HG03442 (cell line): ENCODE measurements at regions not wholly inside any gene's neighbourhood (a gene's known extent, or its start where the extent isn't known, plus 50 kb on each side); places are given as distances from the start of the nearest gene placed in this dataset.

Experiments used
- ATAC-seq: cut with Tn5 transposase; IDR thresholded peaks from one replicate; pipeline ENCODE4 v1.9.1; 2021; ENCODE audit warnings: mild to moderate bottlenecking, moderate library complexity; ENCODE audit not compliant: unreplicated experiment

- ATAC-seq: no peak
These were observed 291.2 kb upstream of the DMRT1 start for GRCh38 chr9:550333-550732.

- no peak for ATAC-seq
These were observed 289.2 kb upstream of the DMRT1 start for GRCh38 chr9:551986-552929.

- no peak for ATAC-seq
These were observed 286.0 kb upstream of the DMRT1 start for GRCh38 chr9:555493-555892.

- no peak for ATAC-seq
These were observed 285.3 kb upstream of the DMRT1 start for GRCh38 chr9:556199-556598.

- no peak for ATAC-seq
These were observed 284.8 kb upstream of the DMRT1 start for GRCh38 chr9:556675-557074.

- no peak for ATAC-seq
These were observed 283.8 kb upstream of the DMRT1 start for GRCh38 chr9:557601-558201.

- ATAC-seq: no peak
These were observed 280.1 kb upstream of the DMRT1 start for GRCh38 chr9:561427-561826.

- ATAC-seq: no peak
These were observed 278.3 kb upstream of the DMRT1 start for GRCh38 chr9:563200-563599.

- no peak for ATAC-seq
These were observed 276.0 kb upstream of the DMRT1 start for GRCh38 chr9:565528-565927.

GRCh38 chr9:567128-567746 lies 274.3 kb upstream of the DMRT1 start:
- peak; percentile 76 for ATAC-seq

- no peak for ATAC-seq
These were observed 273.7 kb upstream of the DMRT1 start for GRCh38 chr9:567747-568305.

- ATAC-seq: no peak
These were observed 272.2 kb upstream of the DMRT1 start for GRCh38 chr9:569296-569695.

- ATAC-seq: no peak
These were observed 271.3 kb upstream of the DMRT1 start for GRCh38 chr9:570187-570586.

GRCh38 chr9:571066-571465 lies 270.4 kb upstream of the DMRT1 start:
- ATAC-seq: no peak

- no peak for ATAC-seq
These were observed 269.8 kb upstream of the DMRT1 start for GRCh38 chr9:571741-572140.

- no peak for ATAC-seq
These were observed 267.6 kb upstream of the DMRT1 start for GRCh38 chr9:573691-574410.

- no peak for ATAC-seq
These were observed 266.4 kb upstream of the DMRT1 start for GRCh38 chr9:575139-575538.

- ATAC-seq: no peak
These were observed 260.7 kb upstream of the DMRT1 start for GRCh38 chr9:580652-581342.

GRCh38 chr9:581673-582497 lies 259.6 kb upstream of the DMRT1 start:
- no peak for ATAC-seq

- ATAC-seq: no peak
These were observed 258.7 kb upstream of the DMRT1 start for GRCh38 chr9:582775-583174.
